B cell (primary cell): ENCODE measurements at regions not wholly inside any gene's neighbourhood (a gene's known extent, or its start where the extent isn't known, plus 50 kb on each side); places are given as distances from the start of the nearest gene placed in this dataset.

Source experiments
- ATAC-seq: fragments of 200-7000 bp; cut with Tn5 transposase; one replicate; pipeline ENCODE4 v1.10.0; 2021; ENCODE audit warnings: low read depth, mild to moderate bottlenecking, moderate number of reproducible peaks, moderate library complexity
- CTCF ChIA-PET: fragments of 350-600 bp; sonication (Branson Sonifier 250); formaldehyde crosslinking; loops from one replicate; lab custom pipeline; 2021; ENCODE audit warnings: antibody characterized with exemption, inconsistent platforms; lab: Charles Lee
- POLR2A ChIA-PET: fragments of 350-600 bp; sonication (Branson Sonifier 250); formaldehyde crosslinking; loops from one replicate; lab custom pipeline; 2021; ENCODE audit warnings: antibody characterized with exemption; lab: Charles Lee
- DNase-seq: peaks from one replicate; pipeline ENCODE4 v3.0.0; 2013
- H2AFZ ChIP-seq: 2 replicates; pipeline ENCODE4 v1.6.1; 2012; ENCODE audit warnings: mild to moderate bottlenecking, low read depth, low read length; ENCODE audit not compliant: insufficient read depth, poor library complexity, severe bottlenecking
- H3K27ac ChIP-seq, 2 donors: 1 replicate in 1 of 2; 2 replicates in 1 of 2; pipeline ENCODE4 v1.5.1; 2012 to 2013; ENCODE audit warnings: low read length in 2 of 2, mild to moderate bottlenecking in 2 of 2, moderate library complexity in 1 of 2
- H3K27me3 ChIP-seq, 4 experiments: fragments of 200-600 bp in 1 of 4; sonication (generic) in 1 of 4; replicated peaks in 1 of 4; 1 replicate in 2 of 4; 2 replicates in 2 of 4; pipeline versions ENCODE4 v1.6.1 to v1.7.0; 2013 to 2016; ENCODE audit warnings: low read length in 3 of 4, mild to moderate bottlenecking in 2 of 4, mixed read lengths in 1 of 4, moderate library complexity in 1 of 4; ENCODE audit not compliant: insufficient read depth in 4 of 4, control insufficient read depth in 3 of 4; ENCODE audit errors: control extremely low read depth in 1 of 4
- H3K36me3 ChIP-seq, 2 experiments: replicated peaks in 1 of 2; 1 replicate in 1 of 2; 2 replicates in 1 of 2; pipeline versions ENCODE4 v1.6.1 to v1.7.1; 2013; ENCODE audit warnings: low read length in 1 of 2; ENCODE audit not compliant: insufficient read depth in 2 of 2, control insufficient read depth in 1 of 2; ENCODE audit errors: control extremely low read depth in 1 of 2, extremely low read depth in 1 of 2
- H3K4me1 ChIP-seq, 2 donors: fragments of 200-600 bp in 1 of 2; sonication (generic) in 1 of 2; 1 replicate in 1 of 2; 2 replicates in 1 of 2; pipeline versions ENCODE4 v1.5.1 to v1.6.1; 2013 to 2017; ENCODE audit warnings: low read length in 2 of 2; ENCODE audit not compliant: control insufficient read depth in 2 of 2, insufficient read depth in 2 of 2
- H3K4me2 ChIP-seq: replicated peaks from 2 replicates; pipeline ENCODE3; 2012; ENCODE audit warnings: mild to moderate bottlenecking, low read depth, low read length; ENCODE audit not compliant: poor library complexity, severe bottlenecking
- H3K4me3 ChIP-seq, 5 experiments: fragments of 200-600 bp in 1 of 5; sonication (generic) in 1 of 5; 1 replicate in 3 of 5; 2 replicates in 2 of 5; pipeline versions ENCODE4 v1.5.1 to v1.7.0; 2011 to 2016; ENCODE audit warnings: low read length in 4 of 5, mild to moderate bottlenecking in 4 of 5, low read depth in 2 of 5, control low read depth in 1 of 5, moderate library complexity in 1 of 5; ENCODE audit not compliant: insufficient read depth in 1 of 5; ENCODE audit errors: control extremely low read depth in 1 of 5, extremely low read depth in 1 of 5
- H3K79me2 ChIP-seq: fragments of 200-600 bp; sonication (generic); one replicate; pipeline ENCODE4 v1.6.0; 2016; ENCODE audit warnings: low read length; ENCODE audit not compliant: control insufficient read depth, insufficient read depth
- H3K9ac ChIP-seq: fragments of 200-600 bp; sonication (generic); 2 replicates; pipeline ENCODE4 v1.6.1; 2017; ENCODE audit warnings: mild to moderate bottlenecking, low read length, moderate library complexity
- H3K9me3 ChIP-seq, 3 donors: one replicate each; pipeline versions ENCODE4 v1.6.1 to v1.7.1; 2013; ENCODE audit warnings: low read length in 2 of 3; ENCODE audit not compliant: control insufficient read depth in 2 of 3, insufficient read depth in 1 of 3; ENCODE audit errors: control extremely low read depth in 1 of 3
- H4K20me1 ChIP-seq: 2 replicates; pipeline ENCODE4 v1.6.0; 2012; ENCODE audit warnings: mild to moderate bottlenecking, low read length; ENCODE audit not compliant: insufficient read depth, control insufficient read depth, poor library complexity, severe bottlenecking
- H3K27ac Mint-ChIP-seq: one replicate; pipeline ENCODE4 v1.8.0; 2021; ENCODE audit warnings: mixed read lengths
- H3K27me3 Mint-ChIP-seq: one replicate; pipeline ENCODE4 v1.8.0; 2021; ENCODE audit warnings: mixed read lengths
- H3K4me1 Mint-ChIP-seq: one replicate; pipeline ENCODE4 v1.8.0; 2021; ENCODE audit warnings: mixed read lengths
- H3K4me3 Mint-ChIP-seq: one replicate; pipeline ENCODE4 v1.8.0; 2021; ENCODE audit warnings: mixed read lengths
- H3K9me3 Mint-ChIP-seq: one replicate; pipeline ENCODE4 v1.8.0; 2022; ENCODE audit warnings: mixed read lengths; ENCODE audit not compliant: insufficient read depth
- EZH2 ChIP-seq: IDR thresholded peaks from 2 replicates; pipeline ENCODE4 v1.6.1; 2012; ENCODE audit warnings: borderline replicate concordance, low read depth, mild to moderate bottlenecking, moderate library complexity, low read length; ENCODE audit not compliant: insufficient read depth, poor library complexity, severe bottlenecking
- WGBS: methylation state at CpG from one replicate; pipeline ENCODE4 v1.1.5; 2013; ENCODE audit warnings: missing lambda C conversion rate; ENCODE audit not compliant: insufficient coverage; 5-methylcytosine and 5-hydroxymethylcytosine counted together
- intact Hi-C: fragments of 100-400 bp; cut with micrococcal nuclease; formaldehyde crosslinking; loops from one replicate; pipeline ENCODE4 v1.10.0; 2022
- TF ChIP-seq, protein P1 (sequence below): fragments of 200-600 bp; IDR thresholded peaks from one replicate; pipeline ENCODE4 v1.8.0; 2022; ENCODE audit warnings: antibody characterized with exemption, mild to moderate bottlenecking

DNA sequence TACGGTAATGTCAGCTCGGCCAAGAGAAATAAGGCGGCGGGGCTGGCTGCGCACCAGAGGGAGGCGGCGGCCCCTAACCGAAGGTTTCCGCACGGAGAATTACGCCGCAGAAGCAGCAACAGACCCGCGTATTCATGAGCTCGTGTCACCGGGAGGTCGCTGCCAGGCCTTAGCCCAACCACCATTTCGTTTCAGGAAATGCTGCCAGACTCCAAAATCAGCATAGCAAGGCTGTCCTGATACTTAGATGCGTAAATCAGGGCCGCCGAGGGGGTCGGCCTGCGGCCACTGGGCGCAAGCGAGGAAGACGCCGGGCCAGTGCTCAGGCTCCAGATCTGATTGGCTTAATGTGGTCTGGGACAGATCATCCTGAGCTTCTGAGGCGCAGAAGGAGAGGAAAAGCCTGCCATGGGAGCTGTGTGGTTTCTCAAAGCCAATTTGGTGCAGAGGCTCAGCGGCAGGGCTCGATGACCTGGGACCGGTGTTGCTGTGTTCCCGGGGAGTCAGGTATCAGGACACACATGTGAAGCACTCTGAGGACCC is 247.9 kb downstream of the BAMBI start:
- H3K9me3 Mint-ChIP-seq: no peaks in the 10 kb centered on the region
- Histone ChIP-seq H3K36me3 (no peaks in the 10 kb centered on the region), H2AFZ (no peak overlapping the region), H3K27me3 (no peaks in the 10 kb centered on the region), H3K4me2 (no peak overlapping the region), H3K79me2 (no peaks in the 10 kb centered on the region), H3K27ac (no peak overlapping the region), H4K20me1 (no peaks in the 10 kb centered on the region), H3K4me1 (no peaks in the 10 kb centered on the region), H3K9ac (no peak overlapping the region), H3K9me3 (peaks cover 0 to 6% (median 0%) of the 10 kb centered on the region in 3 donors), H3K4me3 (no peak overlapping the region)
- intact Hi-C loops: no loop called here
- no peak overlapping the region for H3K27ac Mint-ChIP-seq
- no peaks in the 10 kb centered on the region for H3K4me1 Mint-ChIP-seq
- ChIA-PET CTCF (no interaction called here), POLR2A (no interaction called here)
- no peak for DNase-seq
- peaks cover 3% of the 10 kb centered on the region for H3K27me3 Mint-ChIP-seq
- H3K4me3 Mint-ChIP-seq: no peak overlapping the region
- TF ChIP-seq, protein P1, sequence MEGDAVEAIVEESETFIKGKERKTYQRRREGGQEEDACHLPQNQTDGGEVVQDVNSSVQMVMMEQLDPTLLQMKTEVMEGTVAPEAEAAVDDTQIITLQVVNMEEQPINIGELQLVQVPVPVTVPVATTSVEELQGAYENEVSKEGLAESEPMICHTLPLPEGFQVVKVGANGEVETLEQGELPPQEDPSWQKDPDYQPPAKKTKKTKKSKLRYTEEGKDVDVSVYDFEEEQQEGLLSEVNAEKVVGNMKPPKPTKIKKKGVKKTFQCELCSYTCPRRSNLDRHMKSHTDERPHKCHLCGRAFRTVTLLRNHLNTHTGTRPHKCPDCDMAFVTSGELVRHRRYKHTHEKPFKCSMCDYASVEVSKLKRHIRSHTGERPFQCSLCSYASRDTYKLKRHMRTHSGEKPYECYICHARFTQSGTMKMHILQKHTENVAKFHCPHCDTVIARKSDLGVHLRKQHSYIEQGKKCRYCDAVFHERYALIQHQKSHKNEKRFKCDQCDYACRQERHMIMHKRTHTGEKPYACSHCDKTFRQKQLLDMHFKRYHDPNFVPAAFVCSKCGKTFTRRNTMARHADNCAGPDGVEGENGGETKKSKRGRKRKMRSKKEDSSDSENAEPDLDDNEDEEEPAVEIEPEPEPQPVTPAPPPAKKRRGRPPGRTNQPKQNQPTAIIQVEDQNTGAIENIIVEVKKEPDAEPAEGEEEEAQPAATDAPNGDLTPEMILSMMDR: no peak
- no peak for TF ChIP-seq EZH2
- 47% methylated on average over 32 of the region's 32 CpGs for WGBS
- ATAC-seq: no peak

DNA sequence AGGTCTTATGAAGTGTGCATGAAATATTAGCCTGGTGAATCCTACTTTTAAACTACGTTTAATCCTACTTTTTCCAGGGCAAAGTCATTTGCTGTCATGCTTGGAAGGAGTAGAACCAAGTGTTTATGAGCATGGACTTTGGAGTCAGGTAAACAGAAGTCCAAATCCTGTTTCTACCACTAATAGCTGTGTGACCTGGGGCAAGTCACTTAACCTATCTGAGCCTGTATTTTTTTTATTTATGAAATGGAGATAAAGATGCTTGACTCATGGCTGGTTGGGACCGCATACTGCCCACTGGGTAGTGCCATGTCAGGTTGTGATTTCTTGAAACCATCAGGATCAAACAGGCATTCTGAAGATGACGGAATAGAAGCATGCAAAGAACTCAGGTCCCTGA is 249.6 kb downstream of the BAMBI start:
- 100% methylated on average over 1 of the region's 3 CpGs for WGBS
- no peak overlapping the region for H3K27ac ChIP-seq
- H3K9ac ChIP-seq: no peak overlapping the region
- H3K27me3 ChIP-seq: no peaks in the 10 kb centered on the region
- ChIA-PET CTCF (no interaction called here), POLR2A (no interaction called here)
- H3K79me2 ChIP-seq: no peaks in the 10 kb centered on the region
- intact Hi-C loops: no loop called here
- no peaks in the 10 kb centered on the region for H4K20me1 ChIP-seq
- no peak overlapping the region for H2AFZ ChIP-seq
- H3K4me1 Mint-ChIP-seq: no peaks in the 10 kb centered on the region
- peaks cover 0 to 6% (median 0%) of the 10 kb centered on the region in 3 donors for H3K9me3 ChIP-seq
- H3K4me1 ChIP-seq: no peaks in the 10 kb centered on the region
- no peak overlapping the region for H3K4me2 ChIP-seq
- no peak for DNase-seq
- TF ChIP-seq, protein P1: no peak
- no peak for TF ChIP-seq EZH2
- no peaks in the 10 kb centered on the region for H3K36me3 ChIP-seq
- no peaks in the 10 kb centered on the region for H3K9me3 Mint-ChIP-seq
- ATAC-seq: no peak
- H3K27ac Mint-ChIP-seq: no peak overlapping the region
- H3K27me3 Mint-ChIP-seq: peaks cover 3% of the 10 kb centered on the region
- H3K4me3 Mint-ChIP-seq: no peak overlapping the region
- no peak overlapping the region for H3K4me3 ChIP-seq
